OCI-LY1 (cell line): ENCODE measurements at regions not wholly inside any gene's neighbourhood (a gene's known extent, or its start where the extent isn't known, plus 50 kb on each side); places are given as distances from the start of the nearest gene placed in this dataset.
"Not testable (repeated sequence)": the region's sequence is repeated elsewhere in the genome, so short reads cannot be mapped to it uniquely, and the experiment has no call there.

ENCODE experiments used
- H2AFZ ChIP-seq: fragments of 200-600 bp; sonication (generic), shearing (Covaris generic); 2 replicates; pipeline ENCODE4 v1.6.0; 2014; ENCODE audit warnings: antibody characterized with exemption, mild to moderate bottlenecking, low read length
- H3F3A ChIP-seq: fragments of 200-600 bp; sonication (generic), shearing (Covaris generic); 2 replicates; pipeline ENCODE4 v1.6.0; 2014; ENCODE audit warnings: mild to moderate bottlenecking, antibody characterized with exemption, low read length, moderate library complexity; ENCODE audit not compliant: insufficient read depth
- H3K27ac ChIP-seq: fragments of 200-600 bp; sonication (generic); 2 replicates; pipeline ENCODE4 v1.5.1; 2014; ENCODE audit warnings: low read length, mixed run types, mild to moderate bottlenecking, low read depth; ENCODE audit not compliant: poor library complexity, severe bottlenecking
- H3K27me3 ChIP-seq: fragments of 200-600 bp; sonication (generic); 2 replicates; pipeline ENCODE4 v1.6.0; 2014; ENCODE audit warnings: antibody characterized with exemption, mild to moderate bottlenecking, low read length, moderate library complexity; ENCODE audit not compliant: insufficient read depth
- H3K36me3 ChIP-seq: fragments of 200-600 bp; sonication (generic); 2 replicates; pipeline ENCODE4 v1.6.1; 2014; ENCODE audit warnings: mild to moderate bottlenecking, antibody characterized with exemption, low read length, moderate library complexity, mixed read lengths; ENCODE audit not compliant: insufficient read depth
- H3K4me1 ChIP-seq: fragments of 200-600 bp; sonication (generic); 2 replicates; pipeline ENCODE4 v1.5.1; 2014; ENCODE audit warnings: mild to moderate bottlenecking, low read length, moderate library complexity; ENCODE audit not compliant: insufficient read depth, severe bottlenecking
- H3K4me2 ChIP-seq: fragments of 200-600 bp; sonication (generic), shearing (Covaris generic); 2 replicates; pipeline ENCODE4 v1.6.1; 2014; ENCODE audit warnings: low read length
- H3K4me3 ChIP-seq: fragments of 200-600 bp; sonication (generic); 2 replicates; pipeline ENCODE4 v1.5.1; 2014; ENCODE audit warnings: low read length, low read depth, mild to moderate bottlenecking, mixed read lengths; ENCODE audit not compliant: poor library complexity, severe bottlenecking
- H3K79me2 ChIP-seq: fragments of 200-600 bp; shearing (Covaris generic); 2 replicates; pipeline ENCODE4 v1.6.1; 2016; ENCODE audit warnings: mixed run types, low read length, mixed read lengths; ENCODE audit not compliant: insufficient read depth
- H3K9ac ChIP-seq: fragments of 200-600 bp; sonication (generic), shearing (Covaris generic); 2 replicates; pipeline ENCODE4 v1.6.1; 2014; ENCODE audit warnings: mild to moderate bottlenecking, low read length, mixed read lengths
- H3K9me2 ChIP-seq: fragments of 200-600 bp; sonication (generic), shearing (Covaris generic); 2 replicates; pipeline ENCODE4 v1.6.1; 2014; ENCODE audit warnings: low read depth, mild to moderate bottlenecking, low read length, mixed read lengths
- H3K9me3 ChIP-seq: fragments of 200-600 bp; shearing (Covaris generic); 2 replicates; pipeline ENCODE4 v1.6.1; 2014; ENCODE audit warnings: low read length, mixed read lengths
- H4K20me1 ChIP-seq: fragments of 200-600 bp; sonication (generic), shearing (Covaris generic); 2 replicates; pipeline ENCODE4 v1.6.0; 2016; ENCODE audit warnings: mild to moderate bottlenecking, low read length; ENCODE audit not compliant: insufficient read depth

- H3K4me2 ChIP-seq, H2AFZ ChIP-seq, H3K79me2 ChIP-seq, H3F3A ChIP-seq, H3K9me3 ChIP-seq, H3K9me2 ChIP-seq, H3K27me3 ChIP-seq, H3K27ac ChIP-seq, H3K4me3 ChIP-seq, H3K4me1 ChIP-seq, H3K36me3 ChIP-seq, H4K20me1 ChIP-seq, H3K9ac ChIP-seq: not testable (repeated sequence)
Observed at GRCh38 chr7:76854631-76855030, 177.5 kb downstream of the SPDYE17 start.

GRCh38 chr7:76852787-76853584 lies 179.2 kb downstream of the SPDYE17 start:
- not testable (repeated sequence) for H3K9me2 ChIP-seq, H3K36me3 ChIP-seq, H3K9ac ChIP-seq, H3K27ac ChIP-seq, H3K9me3 ChIP-seq, H2AFZ ChIP-seq, H3K27me3 ChIP-seq, H3K79me2 ChIP-seq, H3K4me1 ChIP-seq, H4K20me1 ChIP-seq, H3K4me3 ChIP-seq, H3F3A ChIP-seq, H3K4me2 ChIP-seq

- H2AFZ ChIP-seq, H3K4me2 ChIP-seq, H3K4me3 ChIP-seq, H3K79me2 ChIP-seq, H3K36me3 ChIP-seq, H3K27me3 ChIP-seq, H4K20me1 ChIP-seq, H3F3A ChIP-seq, H3K9ac ChIP-seq, H3K4me1 ChIP-seq, H3K9me2 ChIP-seq, H3K27ac ChIP-seq, H3K9me3 ChIP-seq: not testable (repeated sequence)
Observed at GRCh38 chr7:76852362-76852761, 179.8 kb downstream of the SPDYE17 start.

GRCh38 chr7:76851617-76852016 lies 180.5 kb downstream of the SPDYE17 start:
- not testable (repeated sequence) for H3K36me3 ChIP-seq, H2AFZ ChIP-seq, H3K4me1 ChIP-seq, H3K9ac ChIP-seq, H3F3A ChIP-seq, H3K4me3 ChIP-seq, H3K27me3 ChIP-seq, H4K20me1 ChIP-seq, H3K4me2 ChIP-seq, H3K9me2 ChIP-seq, H3K79me2 ChIP-seq, H3K9me3 ChIP-seq, H3K27ac ChIP-seq

GRCh38 chr7:76849887-76850563 lies 182.1 kb downstream of the SPDYE17 start:
- not testable (repeated sequence) for H3K27me3 ChIP-seq, H2AFZ ChIP-seq, H3K4me3 ChIP-seq, H3K9me3 ChIP-seq, H3K9ac ChIP-seq, H3F3A ChIP-seq, H3K4me1 ChIP-seq, H3K36me3 ChIP-seq, H3K9me2 ChIP-seq, H4K20me1 ChIP-seq, H3K27ac ChIP-seq, H3K4me2 ChIP-seq, H3K79me2 ChIP-seq

- H3K4me1 ChIP-seq, H3F3A ChIP-seq, H3K9me2 ChIP-seq, H3K36me3 ChIP-seq, H3K4me2 ChIP-seq, H4K20me1 ChIP-seq, H3K9me3 ChIP-seq, H3K9ac ChIP-seq, H3K27ac ChIP-seq, H3K4me3 ChIP-seq, H3K27me3 ChIP-seq, H2AFZ ChIP-seq, H3K79me2 ChIP-seq: not testable (repeated sequence)
Observed at GRCh38 chr7:76839879-76840278, 192.3 kb downstream of the SPDYE17 start.

- not testable (repeated sequence) for H3K79me2 ChIP-seq, H4K20me1 ChIP-seq, H3K27me3 ChIP-seq, H3F3A ChIP-seq, H3K9ac ChIP-seq, H3K9me2 ChIP-seq, H2AFZ ChIP-seq, H3K4me3 ChIP-seq, H3K9me3 ChIP-seq, H3K4me1 ChIP-seq, H3K4me2 ChIP-seq, H3K36me3 ChIP-seq, H3K27ac ChIP-seq
Observed at GRCh38 chr7:76839214-76839613, 192.9 kb downstream of the SPDYE17 start.
